AG04450 (cell line): ENCODE measurements at regions not wholly inside any gene's neighbourhood (a gene's known extent, or its start where the extent isn't known, plus 50 kb on each side); places are given as distances from the start of the nearest gene placed in this dataset.

Source experiments
- CTCF ChIA-PET: fragments of 300-600, 350-600 bp; formaldehyde crosslinking; extraction: SDS; loops from one replicate; lab custom pipeline; 2022; ENCODE audit warnings: antibody characterized with exemption, inconsistent platforms; lab: Charles Lee
- POLR2A ChIA-PET: fragments of 350-600 bp; formaldehyde crosslinking; extraction: SDS; loops from one replicate; lab custom pipeline; 2021; ENCODE audit warnings: antibody characterized with exemption, inconsistent platforms; lab: Yijun Ruan, JAX
- DNase-seq: peaks from one replicate; pipeline ENCODE4 v3.0.0-alpha.2; 2011; ENCODE audit warnings: low read depth, low spot score
- H3K27ac ChIP-seq: one replicate; pipeline ENCODE4 v1.5.1; 2012; ENCODE audit warnings: low read depth, low read length, control low read depth
- H3K27me3 ChIP-seq: one replicate; pipeline ENCODE4 v1.6.0; 2012; ENCODE audit warnings: low read length; ENCODE audit not compliant: control insufficient read depth, insufficient read depth
- H3K4me3 ChIP-seq: 2 replicates; pipeline ENCODE4 v1.5.1; 2011; ENCODE audit warnings: mild to moderate bottlenecking, low read depth, low read length, control low read depth
- H3K9me3 ChIP-seq: 2 replicates; pipeline ENCODE4 v1.5.1; 2012; ENCODE audit warnings: low read length; ENCODE audit not compliant: control insufficient read depth, insufficient read depth
- CTCF ChIP-seq: IDR thresholded peaks from 2 replicates; pipeline ENCODE4 v1.5.1; 2011; ENCODE audit warnings: low read depth, low read length, control low read depth, inconsistent platforms

- Histone ChIP-seq H3K27me3 (peaks cover 5% of the 10 kb centered on the region), H3K9me3 (no peaks in the 10 kb centered on the region), H3K27ac (no peak overlapping the region), H3K4me3 (no peak overlapping the region)
- TF ChIP-seq CTCF = no peak
- POLR2A ChIA-PET = no interaction called here
- CTCF ChIA-PET = no interaction called here
- no peak for DNase-seq
Measured at GRCh38 chr14:96671218-96671617, 126.0 kb upstream of the VRK1 start.

GRCh38 chr14:96673706-96674105, 123.5 kb upstream of the VRK1 start:
- no peak for DNase-seq
- CTCF ChIA-PET = no interaction called here
- POLR2A ChIA-PET = no interaction called here
- H3K27me3 ChIP-seq = no peaks in the 10 kb centered on the region
- no peak for TF ChIP-seq CTCF
- no peaks in the 10 kb centered on the region for H3K9me3 ChIP-seq
- H3K4me3 ChIP-seq = no peak overlapping the region
- no peak overlapping the region for H3K27ac ChIP-seq

GRCh38 chr14:96674121-96674520, 123.1 kb upstream of the VRK1 start:
- Histone ChIP-seq H3K27ac (no peak overlapping the region), H3K27me3 (no peaks in the 10 kb centered on the region), H3K9me3 (no peaks in the 10 kb centered on the region), H3K4me3 (no peak overlapping the region)
- TF ChIP-seq CTCF = no peak
- CTCF ChIA-PET = no interaction called here
- no peak for DNase-seq
- POLR2A ChIA-PET = no interaction called here

GRCh38 chr14:96676166-96676565, 121.0 kb upstream of the VRK1 start:
- ChIA-PET CTCF (no interaction called here), POLR2A (interaction anchor here (0.5 kb wide), 1 partner anchor 131 kb away, joined by 3 read pairs; no protein-coding TSS in a partner anchor)
- no peak overlapping the region for H3K4me3 ChIP-seq
- TF ChIP-seq CTCF = no peak
- no peak for DNase-seq
- no peaks in the 10 kb centered on the region for H3K27me3 ChIP-seq
- H3K9me3 ChIP-seq = no peaks in the 10 kb centered on the region
- H3K27ac ChIP-seq = no peak overlapping the region

- Histone ChIP-seq H3K27me3 (no peaks in the 10 kb centered on the region), H3K27ac (no peak overlapping the region), H3K4me3 (no peak overlapping the region), H3K9me3 (no peaks in the 10 kb centered on the region)
- no peak for DNase-seq
- TF ChIP-seq CTCF = no peak
- CTCF ChIA-PET = no interaction called here
- POLR2A ChIA-PET = no interaction called here
Measured at GRCh38 chr14:96681829-96682228, 115.4 kb upstream of the VRK1 start.
